BJ (cell line): ENCODE measurements at regions not wholly inside any gene's neighbourhood (a gene's known extent, or its start where the extent isn't known, plus 50 kb on each side); places are given as distances from the start of the nearest gene placed in this dataset.

Source experiments
- CTCF ChIA-PET: fragments of 350-600 bp; formaldehyde crosslinking; extraction: SDS; loops from one replicate; lab custom pipeline; 2021; ENCODE audit warnings: antibody characterized with exemption, inconsistent platforms; lab: Yijun Ruan, JAX
- POLR2A ChIA-PET: fragments of 300-600 bp; sonication (Branson Sonifier 250); formaldehyde crosslinking; extraction: SDS; loops from one replicate; lab custom pipeline; 2021; ENCODE audit warnings: antibody characterized with exemption; lab: Charles Lee
- DNase-seq: peaks from one replicate; pipeline ENCODE4 v3.0.0-alpha.2; 2011; ENCODE audit warnings: low read depth
- H3K27me3 ChIP-seq: 2 replicates; pipeline ENCODE4 v1.6.0; 2011; ENCODE audit warnings: low read length; ENCODE audit not compliant: control insufficient read depth, insufficient read depth
- H3K36me3 ChIP-seq: 2 replicates; pipeline ENCODE4 v1.5.1; 2011; ENCODE audit warnings: low read length; ENCODE audit not compliant: control insufficient read depth, insufficient read depth
- H3K4me3 ChIP-seq: 2 replicates; pipeline ENCODE4 v1.5.1; 2011; ENCODE audit warnings: low read depth, mild to moderate bottlenecking, control low read depth, low read length
- TF ChIP-seq, protein P1 (sequence below): IDR thresholded peaks from 2 replicates; pipeline ENCODE4 v1.5.1; 2011; ENCODE audit warnings: low read depth, mild to moderate bottlenecking, control low read depth, inconsistent platforms, low read length, moderate library complexity; ENCODE audit not compliant: insufficient read depth

DNA sequence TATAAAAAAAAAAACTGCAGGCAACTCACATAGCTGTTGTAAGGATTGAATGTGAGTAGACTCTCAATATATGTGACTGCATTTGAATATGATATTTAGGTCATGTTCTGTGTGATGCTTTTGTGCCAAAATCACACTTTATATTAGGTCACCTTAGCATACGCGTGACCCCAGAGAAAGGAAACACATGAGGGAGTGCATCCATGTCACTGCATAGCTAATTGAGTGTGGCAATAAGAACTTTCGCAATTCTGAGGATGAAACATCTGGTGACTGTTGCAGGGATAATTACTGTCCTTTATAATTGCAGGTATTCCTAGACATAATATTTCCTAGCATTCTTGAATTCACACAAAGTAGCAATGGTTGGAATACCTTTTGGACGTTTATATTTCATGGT is 459.5 kb upstream of the KLF4 start:
- Histone ChIP-seq H3K4me3 (no peak overlapping the region), H3K27me3 (no peaks in the 10 kb centered on the region; the same call in 1 of the 2 replicates), H3K36me3 (no peaks in the 10 kb centered on the region)
- CTCF ChIA-PET, result no interaction called here
- TF ChIP-seq, protein P1, sequence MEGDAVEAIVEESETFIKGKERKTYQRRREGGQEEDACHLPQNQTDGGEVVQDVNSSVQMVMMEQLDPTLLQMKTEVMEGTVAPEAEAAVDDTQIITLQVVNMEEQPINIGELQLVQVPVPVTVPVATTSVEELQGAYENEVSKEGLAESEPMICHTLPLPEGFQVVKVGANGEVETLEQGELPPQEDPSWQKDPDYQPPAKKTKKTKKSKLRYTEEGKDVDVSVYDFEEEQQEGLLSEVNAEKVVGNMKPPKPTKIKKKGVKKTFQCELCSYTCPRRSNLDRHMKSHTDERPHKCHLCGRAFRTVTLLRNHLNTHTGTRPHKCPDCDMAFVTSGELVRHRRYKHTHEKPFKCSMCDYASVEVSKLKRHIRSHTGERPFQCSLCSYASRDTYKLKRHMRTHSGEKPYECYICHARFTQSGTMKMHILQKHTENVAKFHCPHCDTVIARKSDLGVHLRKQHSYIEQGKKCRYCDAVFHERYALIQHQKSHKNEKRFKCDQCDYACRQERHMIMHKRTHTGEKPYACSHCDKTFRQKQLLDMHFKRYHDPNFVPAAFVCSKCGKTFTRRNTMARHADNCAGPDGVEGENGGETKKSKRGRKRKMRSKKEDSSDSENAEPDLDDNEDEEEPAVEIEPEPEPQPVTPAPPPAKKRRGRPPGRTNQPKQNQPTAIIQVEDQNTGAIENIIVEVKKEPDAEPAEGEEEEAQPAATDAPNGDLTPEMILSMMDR, result no peak
- POLR2A ChIA-PET, result no interaction called here
- no peak for DNase-seq

DNA sequence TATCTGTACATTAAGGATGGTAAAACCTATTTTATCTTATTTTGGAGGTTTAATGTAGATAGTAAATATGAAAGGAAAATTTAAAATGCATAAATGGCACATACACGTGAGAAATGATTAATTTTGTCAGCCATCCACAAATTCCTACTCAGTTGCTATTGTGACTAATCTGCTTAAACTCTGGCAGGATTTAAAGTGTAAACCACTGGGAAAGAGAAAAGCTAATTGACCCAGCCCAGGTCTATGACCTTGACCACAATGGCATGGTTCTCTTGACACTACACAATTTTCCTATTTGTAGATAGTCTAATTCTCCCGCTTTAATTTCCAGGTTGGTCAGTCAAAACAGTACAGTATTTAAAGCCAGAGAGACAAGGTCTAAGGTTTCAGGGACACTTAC is 459.0 kb upstream of the KLF4 start:
- TF ChIP-seq, protein P1, result no peak

DNA sequence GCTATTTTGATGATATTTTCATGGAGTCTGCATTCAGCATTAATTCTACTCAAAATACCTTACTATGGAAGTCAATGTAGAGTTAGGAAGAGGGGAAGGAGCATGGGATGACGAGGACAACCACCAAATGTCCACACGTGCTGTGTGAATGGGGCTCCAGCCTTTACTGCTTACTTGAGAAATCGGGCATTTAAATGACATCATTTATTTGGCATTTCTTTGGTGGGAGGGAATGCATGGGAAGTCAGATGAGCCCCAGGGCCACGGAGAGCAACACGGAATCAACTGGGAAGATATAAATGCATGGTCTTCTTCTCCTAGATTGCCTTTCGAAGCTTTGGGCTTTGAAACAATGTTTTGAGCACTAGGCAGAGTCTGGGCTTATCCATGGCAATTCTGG is 458.5 kb upstream of the KLF4 start:
- ChIA-PET CTCF (no interaction called here), POLR2A (no interaction called here)
- H3K27me3 ChIP-seq, result no peaks in the 10 kb centered on the region
- no peaks in the 10 kb centered on the region for H3K36me3 ChIP-seq
- H3K4me3 ChIP-seq, result no peak overlapping the region
- TF ChIP-seq, protein P1, result no peak
- DNase-seq, result no peak

More for the DNA sequence above, 459.0 kb upstream of the KLF4 start:
- POLR2A ChIA-PET, result no interaction called here
- CTCF ChIA-PET, result no interaction called here
- Histone ChIP-seq H3K36me3 (no peaks in the 10 kb centered on the region), H3K27me3 (no peaks in the 10 kb centered on the region), H3K4me3 (no peak overlapping the region)
- no peak for DNase-seq

DNA sequence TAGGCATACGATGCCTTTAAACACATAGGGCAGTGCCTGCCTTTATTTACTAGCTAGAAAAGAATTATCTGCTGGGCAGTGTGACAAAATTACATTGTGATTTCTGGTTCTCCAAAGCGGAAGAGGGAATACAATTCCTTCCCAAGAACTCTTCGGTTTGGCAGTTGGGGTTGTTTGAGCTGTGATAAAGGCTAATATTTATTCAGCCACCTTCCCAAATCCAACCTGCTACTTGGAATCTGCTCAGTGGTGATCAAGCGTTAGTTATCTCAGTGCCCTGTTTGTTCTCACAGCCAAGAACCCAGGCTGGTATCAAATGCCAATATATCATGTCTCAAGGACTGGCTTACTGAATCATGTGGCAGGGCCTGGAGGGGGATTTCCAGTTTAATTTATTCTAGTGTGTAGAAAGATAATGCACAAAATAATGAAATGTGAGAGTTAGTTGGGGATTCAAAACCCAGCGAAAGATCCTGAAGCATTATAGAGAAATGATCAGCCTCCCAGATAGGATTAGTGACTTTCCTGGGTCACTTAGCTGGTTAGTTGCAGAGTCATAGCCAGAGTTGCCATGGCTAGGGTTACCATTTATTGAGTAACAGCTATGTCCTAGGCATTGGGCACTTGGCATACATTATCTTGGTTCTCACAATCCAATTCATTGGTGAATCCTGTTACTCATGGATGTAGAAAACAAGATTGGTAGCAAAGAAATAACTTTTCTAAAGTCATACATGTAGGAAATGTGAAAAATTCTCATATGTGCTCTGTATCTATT is 457.0 kb upstream of the KLF4 start:
- CTCF ChIA-PET, result no interaction called here
- Histone ChIP-seq H3K36me3 (no peaks in the 10 kb centered on the region), H3K27me3 (no peaks in the 10 kb centered on the region), H3K4me3 (no peak overlapping the region)
- no peak for DNase-seq
- TF ChIP-seq, protein P1, result no peak
- POLR2A ChIA-PET, result no interaction called here

DNA sequence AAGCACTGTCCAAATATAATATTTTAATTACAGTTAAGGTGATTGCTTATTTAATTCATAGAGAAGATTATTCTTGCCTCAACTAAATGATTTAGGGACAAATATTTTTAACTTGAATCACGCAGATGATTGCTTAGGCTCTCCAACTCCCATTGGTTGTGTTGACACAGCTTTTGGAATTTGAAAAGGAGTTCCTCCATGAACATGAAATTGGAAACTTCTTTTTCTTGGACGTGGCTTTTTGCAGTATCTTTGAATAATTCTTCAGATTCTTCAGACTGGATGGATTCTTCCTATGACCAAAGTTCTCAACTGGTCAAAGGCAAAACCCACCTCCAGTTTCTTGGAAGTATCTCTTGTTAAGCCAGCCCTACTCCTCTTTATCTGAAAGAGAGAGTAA is 456.4 kb upstream of the KLF4 start:
- ChIA-PET CTCF (no interaction called here), POLR2A (no interaction called here)
- no peak for DNase-seq
- Histone ChIP-seq H3K27me3 (no peaks in the 10 kb centered on the region), H3K36me3 (no peaks in the 10 kb centered on the region), H3K4me3 (no peak overlapping the region)
- TF ChIP-seq, protein P1, result no peak
